Eye (tissue), 1 donor: ENCODE measurements at regions not wholly inside any gene's neighbourhood (a gene's known extent, or its start where the extent isn't known, plus 50 kb on each side); places are given as distances from the start of the nearest gene placed in this dataset.
"Not testable (repeated sequence)": the region's sequence is repeated elsewhere in the genome, so short reads cannot be mapped to it uniquely, and the experiment has no call there.

Experiments used
- DNase-seq: peaks from one replicate; pipeline ENCODE4 v3.0.0-alpha.2; 2015

- no peak for DNase-seq
Observed at GRCh38 chr1:219717536-219717935, 104.6 kb upstream of the ZC3H11B start.

- DNase-seq, result no peak
Observed at GRCh38 chr1:219716611-219717114, 103.8 kb upstream of the ZC3H11B start.

- DNase-seq, result no peak
Observed at GRCh38 chr1:219713981-219714381, 101.1 kb upstream of the ZC3H11B start.

GRCh38 chr1:219712506-219712905 lies 99.6 kb upstream of the ZC3H11B start:
- DNase-seq, result no peak

- no peak for DNase-seq
Observed at GRCh38 chr1:219710529-219711194, 97.8 kb upstream of the ZC3H11B start.

GRCh38 chr1:219708919-219709543 lies 96.1 kb upstream of the ZC3H11B start:
- no peak for DNase-seq

- DNase-seq, result not testable (repeated sequence)
Observed at GRCh38 chr1:219707885-219708284, 95.0 kb upstream of the ZC3H11B start.

GRCh38 chr1:219704331-219704730 lies 91.4 kb upstream of the ZC3H11B start:
- DNase-seq, result not testable (repeated sequence)

GRCh38 chr1:219703368-219703639 lies 90.4 kb upstream of the ZC3H11B start:
- DNase-seq, result no peak

GRCh38 chr1:219701476-219701875 lies 88.6 kb upstream of the ZC3H11B start:
- DNase-seq, result no peak

GRCh38 chr1:219699870-219700269 lies 87.0 kb upstream of the ZC3H11B start:
- DNase-seq, result no peak

- no peak for DNase-seq
Observed at GRCh38 chr1:219697682-219698081, 84.8 kb upstream of the ZC3H11B start.

GRCh38 chr1:219692981-219693380 lies 80.1 kb upstream of the ZC3H11B start:
- no peak for DNase-seq

- DNase-seq, result no peak
Observed at GRCh38 chr1:219689774-219690173, 76.9 kb upstream of the ZC3H11B start.

GRCh38 chr1:219687779-219688178 lies 74.9 kb upstream of the ZC3H11B start:
- no peak for DNase-seq

- DNase-seq, result no peak
Observed at GRCh38 chr1:219686171-219686570, 73.3 kb upstream of the ZC3H11B start.

GRCh38 chr1:219682788-219683187 lies 69.9 kb upstream of the ZC3H11B start:
- DNase-seq, result no peak

- DNase-seq, result no peak
Observed at GRCh38 chr1:219681876-219682275, 69.0 kb upstream of the ZC3H11B start.

GRCh38 chr1:219676012-219676765 lies 63.3 kb upstream of the ZC3H11B start:
- DNase-seq, result no peak

- DNase-seq, result no peak
Observed at GRCh38 chr1:219670426-219671149, 57.7 kb upstream of the ZC3H11B start.

GRCh38 chr1:219669556-219669955 lies 56.7 kb upstream of the ZC3H11B start:
- no peak for DNase-seq

- DNase-seq, result no peak
Observed at GRCh38 chr1:219669042-219669441, 56.1 kb upstream of the ZC3H11B start.

GRCh38 chr1:219668446-219668845 lies 55.5 kb upstream of the ZC3H11B start:
- no peak for DNase-seq
